B cell (primary cell): ENCODE measurements at regions not wholly inside any gene's neighbourhood (a gene's known extent, or its start where the extent isn't known, plus 50 kb on each side); places are given as distances from the start of the nearest gene placed in this dataset.

ENCODE experiments used
- ATAC-seq: fragments of 200-7000 bp; cut with Tn5 transposase; one replicate; pipeline ENCODE4 v1.10.0; 2021; ENCODE audit warnings: low read depth, mild to moderate bottlenecking, moderate number of reproducible peaks, moderate library complexity
- CTCF ChIA-PET: fragments of 350-600 bp; sonication (Branson Sonifier 250); formaldehyde crosslinking; loops from one replicate; lab custom pipeline; 2021; ENCODE audit warnings: antibody characterized with exemption, inconsistent platforms; lab: Charles Lee
- POLR2A ChIA-PET: fragments of 350-600 bp; sonication (Branson Sonifier 250); formaldehyde crosslinking; loops from one replicate; lab custom pipeline; 2021; ENCODE audit warnings: antibody characterized with exemption; lab: Charles Lee
- DNase-seq: peaks from one replicate; pipeline ENCODE4 v3.0.0; 2013
- H2AFZ ChIP-seq: 2 replicates; pipeline ENCODE4 v1.6.1; 2012; ENCODE audit warnings: mild to moderate bottlenecking, low read depth, low read length; ENCODE audit not compliant: insufficient read depth, poor library complexity, severe bottlenecking
- H3K27ac ChIP-seq, 2 donors: 1 replicate in 1 of 2; 2 replicates in 1 of 2; pipeline ENCODE4 v1.5.1; 2012 to 2013; ENCODE audit warnings: low read length in 2 of 2, mild to moderate bottlenecking in 2 of 2, moderate library complexity in 1 of 2
- H3K27me3 ChIP-seq, 4 experiments: fragments of 200-600 bp in 1 of 4; sonication (generic) in 1 of 4; replicated peaks in 1 of 4; 1 replicate in 2 of 4; 2 replicates in 2 of 4; pipeline versions ENCODE4 v1.6.1 to v1.7.0; 2013 to 2016; ENCODE audit warnings: low read length in 3 of 4, mild to moderate bottlenecking in 2 of 4, mixed read lengths in 1 of 4, moderate library complexity in 1 of 4; ENCODE audit not compliant: insufficient read depth in 4 of 4, control insufficient read depth in 3 of 4; ENCODE audit errors: control extremely low read depth in 1 of 4
- H3K36me3 ChIP-seq, 2 experiments: replicated peaks in 1 of 2; 1 replicate in 1 of 2; 2 replicates in 1 of 2; pipeline versions ENCODE4 v1.6.1 to v1.7.1; 2013; ENCODE audit warnings: low read length in 1 of 2; ENCODE audit not compliant: insufficient read depth in 2 of 2, control insufficient read depth in 1 of 2; ENCODE audit errors: control extremely low read depth in 1 of 2, extremely low read depth in 1 of 2
- H3K4me1 ChIP-seq, 2 donors: fragments of 200-600 bp in 1 of 2; sonication (generic) in 1 of 2; 1 replicate in 1 of 2; 2 replicates in 1 of 2; pipeline versions ENCODE4 v1.5.1 to v1.6.1; 2013 to 2017; ENCODE audit warnings: low read length in 2 of 2; ENCODE audit not compliant: control insufficient read depth in 2 of 2, insufficient read depth in 2 of 2
- H3K4me2 ChIP-seq: replicated peaks from 2 replicates; pipeline ENCODE3; 2012; ENCODE audit warnings: mild to moderate bottlenecking, low read depth, low read length; ENCODE audit not compliant: poor library complexity, severe bottlenecking
- H3K4me3 ChIP-seq, 5 experiments: fragments of 200-600 bp in 1 of 5; sonication (generic) in 1 of 5; 1 replicate in 3 of 5; 2 replicates in 2 of 5; pipeline versions ENCODE4 v1.5.1 to v1.7.0; 2011 to 2016; ENCODE audit warnings: low read length in 4 of 5, mild to moderate bottlenecking in 4 of 5, low read depth in 2 of 5, control low read depth in 1 of 5, moderate library complexity in 1 of 5; ENCODE audit not compliant: insufficient read depth in 1 of 5; ENCODE audit errors: control extremely low read depth in 1 of 5, extremely low read depth in 1 of 5
- H3K79me2 ChIP-seq: fragments of 200-600 bp; sonication (generic); one replicate; pipeline ENCODE4 v1.6.0; 2016; ENCODE audit warnings: low read length; ENCODE audit not compliant: control insufficient read depth, insufficient read depth
- H3K9ac ChIP-seq: fragments of 200-600 bp; sonication (generic); 2 replicates; pipeline ENCODE4 v1.6.1; 2017; ENCODE audit warnings: mild to moderate bottlenecking, low read length, moderate library complexity
- H3K9me3 ChIP-seq, 3 donors: one replicate each; pipeline versions ENCODE4 v1.6.1 to v1.7.1; 2013; ENCODE audit warnings: low read length in 2 of 3; ENCODE audit not compliant: control insufficient read depth in 2 of 3, insufficient read depth in 1 of 3; ENCODE audit errors: control extremely low read depth in 1 of 3
- H4K20me1 ChIP-seq: 2 replicates; pipeline ENCODE4 v1.6.0; 2012; ENCODE audit warnings: mild to moderate bottlenecking, low read length; ENCODE audit not compliant: insufficient read depth, control insufficient read depth, poor library complexity, severe bottlenecking
- H3K27ac Mint-ChIP-seq: one replicate; pipeline ENCODE4 v1.8.0; 2021; ENCODE audit warnings: mixed read lengths
- H3K27me3 Mint-ChIP-seq: one replicate; pipeline ENCODE4 v1.8.0; 2021; ENCODE audit warnings: mixed read lengths
- H3K4me1 Mint-ChIP-seq: one replicate; pipeline ENCODE4 v1.8.0; 2021; ENCODE audit warnings: mixed read lengths
- H3K4me3 Mint-ChIP-seq: one replicate; pipeline ENCODE4 v1.8.0; 2021; ENCODE audit warnings: mixed read lengths
- H3K9me3 Mint-ChIP-seq: one replicate; pipeline ENCODE4 v1.8.0; 2022; ENCODE audit warnings: mixed read lengths; ENCODE audit not compliant: insufficient read depth
- EZH2 ChIP-seq: IDR thresholded peaks from 2 replicates; pipeline ENCODE4 v1.6.1; 2012; ENCODE audit warnings: borderline replicate concordance, low read depth, mild to moderate bottlenecking, moderate library complexity, low read length; ENCODE audit not compliant: insufficient read depth, poor library complexity, severe bottlenecking
- WGBS: methylation state at CpG from one replicate; pipeline ENCODE4 v1.1.5; 2013; ENCODE audit warnings: missing lambda C conversion rate; ENCODE audit not compliant: insufficient coverage; 5-methylcytosine and 5-hydroxymethylcytosine counted together
- intact Hi-C: fragments of 100-400 bp; cut with micrococcal nuclease; formaldehyde crosslinking; loops from one replicate; pipeline ENCODE4 v1.10.0; 2022
- TF ChIP-seq, protein P1 (sequence below): fragments of 200-600 bp; IDR thresholded peaks from one replicate; pipeline ENCODE4 v1.8.0; 2022; ENCODE audit warnings: antibody characterized with exemption, mild to moderate bottlenecking

DNA sequence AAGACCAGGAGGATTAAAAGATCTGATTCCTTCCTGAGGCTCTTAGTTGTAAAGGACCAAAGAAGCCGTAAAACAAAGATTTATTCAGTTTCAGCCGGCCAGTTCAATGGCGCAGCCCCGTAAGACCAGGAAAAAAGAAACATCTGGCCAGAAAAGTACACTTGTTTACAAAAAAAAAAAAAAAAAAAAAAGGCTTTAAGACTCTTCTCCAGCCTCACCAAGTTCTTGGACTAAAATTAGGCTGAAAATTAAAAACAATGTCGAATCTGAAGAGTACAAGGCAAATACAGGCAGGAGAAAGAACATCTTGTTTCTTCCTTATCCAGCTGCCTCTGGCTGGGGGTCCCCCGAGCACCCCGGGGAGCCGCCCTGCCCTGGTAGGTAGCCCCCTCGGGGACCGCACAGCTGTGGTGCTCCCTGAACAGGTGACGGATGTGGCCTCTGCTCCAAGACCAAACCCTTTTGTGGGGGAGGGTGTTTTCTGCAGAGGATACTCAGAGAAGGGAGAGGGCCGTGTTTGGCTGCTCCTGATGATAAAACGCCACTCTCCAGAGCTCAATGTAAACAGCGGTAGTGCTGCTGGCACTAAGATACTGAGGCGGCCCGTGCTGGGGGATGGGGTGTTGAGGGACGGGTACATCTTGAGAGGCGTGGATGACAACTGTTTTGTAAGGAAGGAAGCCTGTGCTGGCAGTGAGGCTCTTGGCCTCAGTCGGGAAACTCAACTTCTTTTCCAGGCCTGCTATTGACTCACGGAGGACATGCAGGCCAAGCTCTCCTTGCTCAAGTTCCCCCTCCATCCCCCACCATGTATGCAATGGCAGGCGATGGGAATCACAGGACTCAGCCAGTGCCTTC, 201.0 kb upstream of the DIO3 start:
- Histone ChIP-seq H3K27me3 (peaks cover 0 to 10% (median 1%) of the 10 kb centered on the region in 4 experiments), H3K4me2 (peak overlapping the region; percentile 60), H2AFZ (no peak overlapping the region), H3K79me2 (no peaks in the 10 kb centered on the region), H3K4me1 (peaks cover 51 to 55% of the 10 kb centered on the region in 2 donors), H3K36me3 (no peaks in the 10 kb centered on the region), H3K4me3 (peak overlapping the region in 2 of 5 experiments; percentile 4 to 39), H3K27ac (peak overlapping the region in 1 of 2 donors; percentile 35), H4K20me1 (no peaks in the 10 kb centered on the region), H3K9me3 (peaks cover 0 to 55% (median 6%) of the 10 kb centered on the region in 3 donors), H3K9ac (no peak overlapping the region)
- H3K9me3 Mint-ChIP-seq, result no peaks in the 10 kb centered on the region
- peak overlapping the region; percentile 60 for H3K4me3 Mint-ChIP-seq
- ChIA-PET CTCF (no interaction called here), POLR2A (no interaction called here)
- intact Hi-C loops, result no loop called here
- H3K27ac Mint-ChIP-seq, result peak overlapping the region; percentile 21
- no peak for TF ChIP-seq EZH2
- TF ChIP-seq, protein P1, sequence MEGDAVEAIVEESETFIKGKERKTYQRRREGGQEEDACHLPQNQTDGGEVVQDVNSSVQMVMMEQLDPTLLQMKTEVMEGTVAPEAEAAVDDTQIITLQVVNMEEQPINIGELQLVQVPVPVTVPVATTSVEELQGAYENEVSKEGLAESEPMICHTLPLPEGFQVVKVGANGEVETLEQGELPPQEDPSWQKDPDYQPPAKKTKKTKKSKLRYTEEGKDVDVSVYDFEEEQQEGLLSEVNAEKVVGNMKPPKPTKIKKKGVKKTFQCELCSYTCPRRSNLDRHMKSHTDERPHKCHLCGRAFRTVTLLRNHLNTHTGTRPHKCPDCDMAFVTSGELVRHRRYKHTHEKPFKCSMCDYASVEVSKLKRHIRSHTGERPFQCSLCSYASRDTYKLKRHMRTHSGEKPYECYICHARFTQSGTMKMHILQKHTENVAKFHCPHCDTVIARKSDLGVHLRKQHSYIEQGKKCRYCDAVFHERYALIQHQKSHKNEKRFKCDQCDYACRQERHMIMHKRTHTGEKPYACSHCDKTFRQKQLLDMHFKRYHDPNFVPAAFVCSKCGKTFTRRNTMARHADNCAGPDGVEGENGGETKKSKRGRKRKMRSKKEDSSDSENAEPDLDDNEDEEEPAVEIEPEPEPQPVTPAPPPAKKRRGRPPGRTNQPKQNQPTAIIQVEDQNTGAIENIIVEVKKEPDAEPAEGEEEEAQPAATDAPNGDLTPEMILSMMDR, result no peak
- H3K4me1 Mint-ChIP-seq, result peaks cover 46% of the 10 kb centered on the region
- 10% methylated on average over 19 of the region's 21 CpGs for WGBS
- peaks cover 20% of the 10 kb centered on the region for H3K27me3 Mint-ChIP-seq
- ATAC-seq (no peak), DNase-seq (peak; percentile 25)

DNA sequence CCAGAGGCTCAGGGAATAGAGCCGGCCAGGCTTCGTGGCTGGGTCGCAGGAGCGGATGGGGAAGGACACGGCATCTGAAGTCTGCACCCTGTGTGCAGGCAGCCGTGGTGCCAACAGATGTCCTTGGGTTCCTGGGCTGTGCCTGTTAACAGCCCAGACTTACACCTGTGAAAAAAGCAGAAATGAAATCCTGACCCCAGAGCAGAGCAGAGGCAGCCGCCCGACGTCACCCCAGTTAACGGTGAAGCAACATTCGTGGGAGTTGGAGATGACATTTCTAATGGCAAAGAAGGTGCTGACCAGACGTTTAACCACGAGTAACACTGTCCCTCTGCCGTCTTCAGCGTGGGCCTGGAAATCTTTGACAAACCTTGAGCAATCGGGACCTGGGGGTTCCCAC, 200.3 kb upstream of the DIO3 start:
- Histone ChIP-seq H3K79me2 (no peaks in the 10 kb centered on the region), H3K27ac (peak overlapping the region in 1 of 2 donors; percentile 35), H3K4me3 (peak overlapping the region in 1 of 5 experiments; percentile 39), H3K36me3 (no peaks in the 10 kb centered on the region), H4K20me1 (no peaks in the 10 kb centered on the region), H3K27me3 (peaks cover 0 to 9% (median 1%) of the 10 kb centered on the region in 4 experiments), H3K4me1 (peaks cover 51 to 62% of the 10 kb centered on the region in 2 donors), H3K9me3 (peaks cover 0 to 61% (median 6%) of the 10 kb centered on the region in 3 donors), H3K9ac (no peak overlapping the region), H3K4me2 (peak overlapping the region; percentile 60), H2AFZ (no peak overlapping the region)
- ChIA-PET POLR2A (no interaction called here), CTCF (no interaction called here)
- peaks cover 20% of the 10 kb centered on the region for H3K27me3 Mint-ChIP-seq
- ATAC-seq (peak; percentile 80), DNase-seq (peak; percentile 67)
- no peak for TF ChIP-seq EZH2
- TF ChIP-seq, protein P1, result no peak
- intact Hi-C loops, result no loop called here
- under 1% methylated on average over 15 of the region's 16 CpGs for WGBS
- H3K9me3 Mint-ChIP-seq, result no peaks in the 10 kb centered on the region
- peak overlapping the region; percentile 60 for H3K4me3 Mint-ChIP-seq
- H3K4me1 Mint-ChIP-seq, result peaks cover 50% of the 10 kb centered on the region
- peak overlapping the region; percentile 17 for H3K27ac Mint-ChIP-seq
